ENCODE measurements at regions not wholly inside any gene's neighbourhood (a gene's known extent, or its start where the extent isn't known, plus 50 kb on each side); places are given as distances from the start of the nearest gene placed in this dataset.
"Not testable (repeated sequence)": the region's sequence is repeated elsewhere in the genome, so short reads cannot be mapped to it uniquely, and the experiment has no call there.

GRCh38 chr4:58048491-58048890 is 938.3 kb upstream of the IGFBP7 start:
- DNase-seq: no peak

GRCh38 chr4:58042176-58042575 is 932.0 kb upstream of the IGFBP7 start:
- DNase-seq: no peak

- DNase-seq: no peak
Measured at GRCh38 chr4:57993944-57994343, 883.8 kb upstream of the IGFBP7 start.

- no peak for DNase-seq
Measured at GRCh38 chr4:57989430-57989829, 879.2 kb upstream of the IGFBP7 start.

GRCh38 chr4:57985161-57985560 is 875.0 kb upstream of the IGFBP7 start:
- DNase-seq: no peak

GRCh38 chr4:57981123-57981522 is 870.9 kb upstream of the IGFBP7 start:
- DNase-seq: no peak

GRCh38 chr4:57974821-57975220 is 864.6 kb upstream of the IGFBP7 start:
- DNase-seq: no peak

- no peak for DNase-seq
Measured at GRCh38 chr4:57973819-57974218, 863.6 kb upstream of the IGFBP7 start.

GRCh38 chr4:57971261-57971660 is 861.1 kb upstream of the IGFBP7 start:
- DNase-seq: no peak

- DNase-seq: no peak
Measured at GRCh38 chr4:57966987-57967760, 857.0 kb upstream of the IGFBP7 start.

- DNase-seq: not testable (repeated sequence)
Measured at GRCh38 chr4:57965431-57965830, 855.2 kb upstream of the IGFBP7 start.

GRCh38 chr4:57945298-57945697 is 835.1 kb upstream of the IGFBP7 start:
- no peak for DNase-seq

GRCh38 chr4:57943682-57944081 is 833.5 kb upstream of the IGFBP7 start:
- peak; percentile 28 for DNase-seq

- not testable (repeated sequence) for DNase-seq
Measured at GRCh38 chr4:57937326-57937725, 827.1 kb upstream of the IGFBP7 start.

GRCh38 chr4:57926311-57926710 is 816.1 kb upstream of the IGFBP7 start:
- DNase-seq: no peak

- DNase-seq: no peak
Measured at GRCh38 chr4:57924951-57925350, 814.8 kb upstream of the IGFBP7 start.

GRCh38 chr4:57916479-57916878 is 806.3 kb upstream of the IGFBP7 start:
- DNase-seq: no peak

GRCh38 chr4:57911203-57911602 is 801.0 kb upstream of the IGFBP7 start:
- no peak for DNase-seq

- DNase-seq: no peak
Measured at GRCh38 chr4:57910151-57910550, 800.0 kb upstream of the IGFBP7 start.

GRCh38 chr4:57905965-57906364 is 795.8 kb upstream of the IGFBP7 start:
- DNase-seq: no peak

- DNase-seq: no peak
Measured at GRCh38 chr4:57877047-57877458, 766.9 kb upstream of the IGFBP7 start.

GRCh38 chr4:57875829-57876392 is 765.7 kb upstream of the IGFBP7 start:
- DNase-seq: no peak

- DNase-seq: no peak
Measured at GRCh38 chr4:57866468-57867171, 756.4 kb upstream of the IGFBP7 start.

GRCh38 chr4:57865264-57865663 is 755.1 kb upstream of the IGFBP7 start:
- no peak for DNase-seq
